ENCODE measurements at regions not wholly inside any gene's neighbourhood (a gene's known extent, or its start where the extent isn't known, plus 50 kb on each side); places are given as distances from the start of the nearest gene placed in this dataset.
A peak's percentile ranks its signal among the peaks of the same experiment; 100 is the strongest.
"Not testable (repeated sequence)": the region's sequence is repeated elsewhere in the genome, so short reads cannot be mapped to it uniquely, and the experiment has no call there.

DNA sequence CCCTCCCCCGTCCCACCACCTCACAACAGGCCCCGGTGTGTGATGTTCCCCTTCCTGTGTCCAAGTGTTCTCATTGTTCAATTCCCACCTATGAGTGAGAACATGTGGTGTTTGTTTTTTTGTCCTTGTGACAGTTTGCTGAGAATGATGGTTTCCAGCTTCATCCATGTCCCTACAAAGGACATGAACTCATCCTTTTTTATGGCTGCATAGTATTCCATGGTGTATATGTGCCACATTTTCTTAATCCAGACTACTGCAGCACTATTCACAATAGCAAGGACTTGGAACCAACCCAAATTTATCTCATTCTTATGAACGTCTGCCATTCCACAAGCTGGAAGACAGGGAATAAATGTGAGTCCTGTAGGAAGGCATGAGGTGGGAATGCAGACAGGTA is 79.6 kb upstream of the SLC6A11 start:
- not testable (repeated sequence) for DNase-seq (ENCODE audit: low read depth, low spot score)

GRCh38 chr3:10737785-10738184 is 78.2 kb upstream of the SLC6A11 start:
- no peak for DNase-seq (ENCODE audit: low read depth, low spot score)

DNA sequence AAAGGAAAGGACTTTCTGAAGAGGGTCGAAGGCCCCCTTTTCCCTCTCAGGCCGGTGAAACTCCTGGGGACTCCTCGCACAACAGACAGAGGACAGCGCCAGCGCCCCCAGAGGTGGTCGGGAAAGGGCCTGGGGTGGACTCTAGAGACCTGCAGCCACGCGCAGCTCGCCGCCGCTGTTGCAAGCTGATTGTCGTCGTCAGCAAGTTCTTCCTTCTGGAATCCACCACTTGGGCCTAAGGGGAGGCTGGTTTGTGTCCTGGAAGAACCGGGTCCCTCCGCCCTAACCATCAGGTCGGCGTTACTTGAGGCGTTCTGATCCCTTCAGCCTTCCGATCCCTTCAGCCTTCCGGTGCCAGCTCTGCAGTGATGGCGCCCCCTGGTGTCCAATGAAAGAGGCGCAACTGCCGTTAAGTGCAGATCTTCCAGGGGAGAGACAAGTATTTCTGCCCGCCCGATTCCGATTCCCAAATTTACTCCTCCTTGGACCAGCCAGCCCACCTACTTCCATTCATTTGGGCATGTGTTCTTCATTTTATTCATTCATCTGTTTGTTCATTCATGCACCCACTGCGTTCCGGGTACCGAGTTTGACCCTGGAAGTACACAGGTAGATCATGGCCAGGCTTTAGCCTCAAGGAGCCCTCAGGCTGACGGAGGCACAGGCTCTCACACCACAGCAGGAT is 77.2 kb upstream of the SLC6A11 start:
- peak; percentile 90 for DNase-seq (ENCODE audit: low read depth, low spot score)

- no peak for DNase-seq (ENCODE audit: low read depth, low spot score)
Observed at GRCh38 chr3:10740954-10741353, 75.1 kb upstream of the SLC6A11 start.

GRCh38 chr3:10741891-10742671 is 73.9 kb upstream of the SLC6A11 start:
- DNase-seq (ENCODE audit: low read depth, low spot score): no peak

DNA sequence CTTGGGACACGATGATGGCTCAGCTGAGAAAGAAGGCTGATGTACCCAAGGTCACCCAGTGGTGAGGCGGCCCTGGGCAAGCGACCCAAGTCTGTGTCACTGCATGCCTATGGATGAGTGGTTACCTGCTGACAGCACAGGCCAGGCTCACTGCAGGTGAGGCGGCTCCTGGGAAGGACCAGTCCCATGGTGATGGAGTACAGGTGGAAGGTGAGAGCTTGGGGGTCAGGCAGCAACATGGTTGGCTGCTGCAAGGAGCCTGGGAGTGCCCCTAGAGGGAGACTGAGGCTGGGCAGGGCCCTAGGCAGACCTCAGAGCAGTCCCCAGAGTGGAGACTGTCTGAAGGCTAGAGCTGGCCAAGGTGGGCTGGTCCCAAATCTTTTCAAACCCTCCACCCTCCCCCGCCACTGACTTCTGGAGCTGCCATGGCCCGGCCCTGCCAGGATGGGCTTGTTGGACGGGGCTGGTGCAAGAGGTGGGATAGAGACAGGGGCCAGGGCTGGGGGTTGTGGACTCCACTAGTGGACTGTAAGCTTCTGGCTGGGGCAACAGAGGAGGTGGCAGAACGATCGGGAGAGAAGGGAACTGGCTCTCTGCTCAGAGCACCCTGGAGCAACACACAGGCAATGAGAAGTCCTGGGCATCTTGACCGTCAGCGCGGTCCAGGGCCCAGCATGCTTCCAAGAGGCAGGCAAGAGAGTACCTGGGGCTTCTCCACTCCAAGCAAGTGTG is 72.5 kb upstream of the SLC6A11 start:
- no peak for DNase-seq (ENCODE audit: low read depth, low spot score)

GRCh38 chr3:10744098-10744465 is 71.9 kb upstream of the SLC6A11 start:
- DNase-seq (ENCODE audit: low read depth, low spot score): peak; percentile 31

DNA sequence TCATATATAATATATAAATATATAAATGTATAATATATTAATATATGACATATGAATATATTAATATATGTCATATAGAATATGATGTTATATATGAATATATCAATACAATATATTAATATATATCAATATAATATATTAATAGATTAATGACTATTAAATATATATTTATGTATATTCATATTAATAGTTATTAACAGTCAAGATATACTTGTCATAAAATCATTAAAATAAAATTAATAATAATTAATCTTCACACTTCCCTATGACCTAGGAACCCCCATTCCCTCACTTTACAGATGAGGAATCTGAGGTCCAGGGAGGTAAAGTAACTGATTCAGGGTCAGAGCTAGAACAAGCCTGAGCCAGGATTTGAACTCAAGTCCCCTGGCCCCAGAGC is 70.6 kb upstream of the SLC6A11 start:
- no peak for DNase-seq (ENCODE audit: low read depth, low spot score)

DNA sequence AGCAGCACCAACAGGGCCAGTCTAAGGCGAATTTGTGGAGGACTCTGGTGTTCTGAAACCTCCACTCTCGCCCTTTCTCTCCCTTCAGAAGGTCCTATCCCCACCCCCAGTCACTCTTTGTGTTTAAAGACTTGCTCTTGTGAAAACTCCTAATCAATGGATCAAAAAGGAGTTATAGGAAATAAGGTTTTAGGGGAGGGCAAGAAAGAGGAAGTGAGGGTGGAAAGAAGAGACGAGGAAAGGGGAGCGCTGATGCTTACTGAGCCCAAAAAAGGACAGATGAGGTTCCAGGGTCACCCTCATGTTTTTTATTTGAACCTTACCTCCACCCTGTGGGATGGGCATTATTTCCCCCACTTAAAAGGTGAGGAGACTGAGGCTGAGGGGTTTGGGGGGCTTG is 70.0 kb upstream of the SLC6A11 start:
- DNase-seq (ENCODE audit: low read depth, low spot score): no peak

DNA sequence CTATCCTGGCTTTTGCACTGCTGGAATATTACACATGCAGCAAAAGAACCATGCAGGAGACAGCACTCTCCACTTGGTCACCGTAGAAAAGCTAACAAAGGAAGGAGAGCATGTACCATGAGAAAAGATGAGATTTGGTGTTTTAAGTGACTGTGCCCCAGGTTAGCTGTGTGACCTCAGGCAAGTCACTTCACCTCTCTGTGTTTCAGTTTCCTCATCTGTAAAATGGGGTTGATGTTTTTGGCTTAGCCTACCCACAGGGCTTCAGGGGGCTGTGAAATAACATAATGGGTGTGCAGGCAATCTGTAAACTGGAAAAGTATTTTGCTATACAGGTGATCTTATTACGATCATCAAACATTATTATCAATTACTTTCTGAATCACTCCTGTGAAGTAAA is 69.3 kb upstream of the SLC6A11 start:
- DNase-seq (ENCODE audit: low read depth, low spot score): no peak

DNA sequence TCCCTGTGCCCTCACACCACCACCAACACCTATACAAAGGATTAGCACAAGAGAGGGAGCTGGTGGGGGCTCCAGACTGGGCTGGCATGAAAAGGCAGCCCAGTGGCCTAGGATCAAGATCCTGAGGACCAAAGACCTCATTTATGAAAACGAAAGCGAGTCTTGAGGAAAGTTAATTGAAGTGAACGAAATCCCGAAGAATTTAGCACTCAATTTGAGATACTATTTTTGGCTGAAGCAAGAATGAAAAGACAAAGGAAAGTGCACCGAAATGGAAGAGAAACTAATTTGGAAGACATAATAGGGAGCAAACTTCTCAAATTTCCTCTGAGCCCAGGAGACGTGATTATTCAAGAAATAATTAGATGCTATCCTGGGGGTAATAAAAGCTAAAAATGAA is 68.7 kb upstream of the SLC6A11 start:
- no peak for DNase-seq (ENCODE audit: low read depth, low spot score)

DNA sequence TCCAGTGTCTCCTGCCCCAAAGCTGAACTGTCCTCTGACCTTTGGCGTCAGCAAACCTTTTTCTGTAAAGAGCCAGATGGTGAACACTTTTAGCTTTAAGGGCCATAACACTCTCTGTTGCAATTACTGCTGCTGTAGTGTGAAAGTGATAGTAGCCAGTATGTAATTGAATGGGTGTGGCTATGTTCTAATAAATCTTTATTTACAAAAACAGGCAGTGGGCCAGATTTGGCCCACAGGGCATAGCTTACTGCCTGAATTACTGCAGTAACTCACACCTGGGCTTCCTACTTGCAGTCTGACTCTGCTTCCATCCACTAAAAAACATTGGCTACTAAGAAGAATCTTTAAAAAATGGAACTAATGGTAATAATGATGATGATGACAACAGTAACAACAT is 68.0 kb upstream of the SLC6A11 start:
- DNase-seq (ENCODE audit: low read depth, low spot score): no peak

DNA sequence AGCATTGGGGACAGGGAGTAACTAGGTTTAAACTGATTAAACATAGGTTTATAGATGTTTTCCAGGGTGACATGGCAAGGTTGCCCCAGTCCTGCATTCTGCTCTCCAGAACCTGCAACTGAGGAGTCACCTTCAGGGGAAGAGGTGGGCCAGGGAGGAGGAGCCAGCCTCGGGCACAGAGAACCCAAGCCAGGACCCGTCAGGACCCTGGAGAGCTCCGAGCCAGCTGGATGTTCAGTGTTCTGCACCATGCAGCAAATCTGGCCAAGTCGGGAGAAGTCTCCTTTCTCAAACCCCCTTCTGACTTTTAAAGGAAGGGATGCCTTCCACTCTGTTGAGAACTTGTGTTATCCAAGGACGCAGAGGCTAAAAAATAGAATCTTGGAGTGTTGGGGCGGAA is 62.1 kb upstream of the SLC6A11 start:
- peak; percentile 80 for DNase-seq (ENCODE audit: low read depth, low spot score)

DNA sequence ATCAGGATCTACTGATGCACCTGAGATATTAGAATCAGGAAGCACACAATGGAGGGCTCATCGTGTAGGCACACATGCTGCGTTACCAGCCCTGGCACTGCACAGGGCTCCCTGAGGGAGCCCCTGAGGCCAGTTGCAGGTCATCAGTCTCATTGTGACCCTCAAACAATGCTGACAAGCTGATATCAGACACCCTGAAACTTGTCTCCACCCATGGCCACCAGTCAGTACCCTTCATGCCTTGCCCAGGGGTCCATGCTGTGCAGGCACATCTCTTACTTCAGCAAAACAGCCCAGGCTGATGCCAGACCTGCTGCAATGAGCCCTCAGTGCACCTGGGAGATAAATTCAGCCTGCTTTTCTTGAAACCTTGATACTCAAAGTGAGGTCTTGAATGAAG is 59.5 kb upstream of the SLC6A11 start:
- no peak for DNase-seq (ENCODE audit: low read depth, low spot score)

- DNase-seq (ENCODE audit: low read depth, low spot score): no peak
Observed at GRCh38 chr3:10757021-10757820, 58.8 kb upstream of the SLC6A11 start.

- no peak for DNase-seq (ENCODE audit: low read depth, low spot score)
Observed at GRCh38 chr3:10757821-10758130, 58.3 kb upstream of the SLC6A11 start.

- peak; percentile 68 for DNase-seq (ENCODE audit: low read depth, low spot score)
Observed at GRCh38 chr3:10758304-10759037, 57.6 kb upstream of the SLC6A11 start.

DNA sequence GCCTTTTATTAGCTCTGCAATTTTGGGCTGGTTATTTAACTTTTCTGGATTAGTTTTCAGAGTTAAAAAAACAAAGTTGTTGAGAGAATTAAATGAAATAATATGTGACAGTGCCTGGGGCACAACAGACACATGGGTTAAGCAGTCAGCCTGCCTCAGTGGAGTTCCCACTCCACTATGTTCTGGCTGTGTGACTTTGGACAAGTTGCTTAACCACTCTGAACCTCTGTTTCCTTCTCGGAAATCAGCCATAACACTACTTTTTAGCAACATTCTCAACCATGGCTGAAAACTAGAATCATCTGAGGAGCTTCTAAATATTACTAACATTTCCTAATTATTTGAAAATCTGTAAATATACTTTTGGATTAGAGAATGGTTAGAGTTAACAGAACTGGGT is 56.5 kb upstream of the SLC6A11 start:
- no peak for DNase-seq (ENCODE audit: low read depth, low spot score)

DNA sequence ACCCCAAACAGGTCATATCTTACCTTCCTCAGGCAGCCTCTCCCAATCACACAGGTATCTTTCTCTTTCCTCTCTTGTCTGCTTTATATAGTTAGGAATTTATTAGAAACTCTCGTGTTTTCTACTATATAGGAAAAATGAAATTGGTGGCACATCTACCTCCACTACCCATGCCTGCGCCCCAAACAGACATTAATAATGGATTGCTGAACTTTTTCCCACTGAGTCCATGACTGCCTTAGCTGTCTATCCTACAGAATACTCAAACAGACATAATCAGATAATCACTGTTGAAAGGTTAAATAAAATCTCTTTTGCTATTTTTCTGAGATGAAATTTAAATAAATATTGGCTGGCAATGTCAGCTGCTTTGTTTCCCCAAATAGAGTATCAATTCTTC is 55.8 kb upstream of the SLC6A11 start:
- no peak for DNase-seq (ENCODE audit: low read depth, low spot score)

DNA sequence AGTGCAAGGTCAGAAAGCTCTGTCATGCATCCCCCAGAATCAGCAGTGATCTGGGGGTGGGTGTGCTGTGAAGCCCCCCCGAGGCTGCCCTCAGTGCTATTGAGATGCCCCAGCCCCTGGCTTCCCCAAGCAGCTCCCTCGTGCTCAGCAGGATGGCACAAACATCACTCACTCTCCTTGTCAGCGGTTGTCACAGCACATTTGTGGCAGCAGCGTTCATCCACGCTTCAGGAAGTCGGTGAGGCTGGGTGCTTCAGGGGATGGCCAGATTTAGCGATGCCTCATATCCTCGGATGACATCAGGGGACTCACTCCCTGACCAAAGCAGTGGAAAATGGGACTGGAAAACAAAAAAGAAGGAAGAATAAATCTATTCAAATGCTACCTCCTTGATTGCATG is 54.4 kb upstream of the SLC6A11 start:
- no peak for DNase-seq (ENCODE audit: low read depth, low spot score)

DNA sequence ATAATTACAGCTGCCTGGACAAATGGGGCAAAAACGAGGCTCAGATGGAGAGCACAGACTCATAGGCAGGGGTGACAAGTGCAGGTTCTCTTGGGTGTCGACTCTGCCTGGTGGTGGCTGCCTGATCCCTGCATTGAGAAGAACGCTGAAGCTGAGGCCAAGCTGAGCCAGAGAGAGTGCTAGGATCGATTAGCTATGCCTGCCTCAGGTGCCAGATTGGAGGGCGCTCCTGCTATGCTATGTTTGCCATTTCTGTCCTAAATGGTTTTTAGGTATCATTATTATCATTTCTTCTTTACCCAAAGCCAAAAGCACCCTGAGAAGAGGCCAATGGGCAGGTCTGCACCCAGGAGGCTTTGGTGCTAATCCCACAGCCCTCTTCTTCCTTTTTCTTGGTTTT is 53.9 kb upstream of the SLC6A11 start:
- no peak for DNase-seq (ENCODE audit: low read depth, low spot score)

Measured in ELF-1 (cell line).